ENCODE measurements at regions not wholly inside any gene's neighbourhood (a gene's known extent, or its start where the extent isn't known, plus 50 kb on each side); places are given as distances from the start of the nearest gene placed in this dataset.

- no peaks in the 10 kb centered on the region for H3K9me3 ChIP-seq (ENCODE audit: control insufficient read depth in 4 of 4, low read length in 3 of 4)
- 54% methylated on average over 3 of the region's 3 CpGs for WGBS
- no peak overlapping the region for H3K27ac ChIP-seq (ENCODE audit: low read depth in 1 of 2, low read length in 2 of 2)
Observed at GRCh38 chr10:1911771-1912170, 174.4 kb upstream of the ADARB2 start.

GRCh38 chr10:1903982-1904381, 166.7 kb upstream of the ADARB2 start:
- TF ChIP-seq SP1 (IDR thresholded peaks at IDR 0.05): no peak
- no peak overlapping the region for H3K9ac ChIP-seq (ENCODE audit: low read depth in 1 of 2, low read length in 2 of 2)
- no peaks in the 10 kb centered on the region for H3K9me3 ChIP-seq (ENCODE audit: control insufficient read depth in 4 of 4, low read length in 3 of 4)
- WGBS: 75% methylated on average over 4 of the region's 4 CpGs
- no peaks in the 10 kb centered on the region for H3K27me3 ChIP-seq (ENCODE audit: control insufficient read depth in 4 of 4, insufficient read depth in 4 of 4, low read length in 3 of 4)
- no peak overlapping the region for H3K27ac ChIP-seq (ENCODE audit: low read depth in 1 of 2, low read length in 2 of 2)
- no peak for DNase-seq (ENCODE audit: low spot score)
- no peaks in the 10 kb centered on the region for H3K36me3 ChIP-seq (ENCODE audit: control insufficient read depth in 4 of 4, insufficient read depth in 3 of 4, low read depth in 1 of 4, low read length in 3 of 4)
- no peak overlapping the region for H3K4me3 ChIP-seq (ENCODE audit: low read depth in 1 of 3, low read length in 3 of 3)
- H3K4me1 ChIP-seq (ENCODE audit: control insufficient read depth in 4 of 4, insufficient read depth in 4 of 4, low read length in 3 of 4): no peaks in the 10 kb centered on the region

More at GRCh38 chr10:1911771-1912170, 174.4 kb upstream of the ADARB2 start:
- TF ChIP-seq HNF4A (conservative IDR thresholded peaks at IDR 0.05) (no peak), HNF4G (IDR thresholded peaks at IDR 0.05) (no peak), ATF3 (IDR thresholded peaks at IDR 0.05) (no peak), JUND (IDR thresholded peaks at IDR 0.05) (no peak), SP1 (IDR thresholded peaks at IDR 0.05) (no peak), GABPA (IDR thresholded peaks at IDR 0.05 in 1 of 2, conservative IDR thresholded peaks at IDR 0.05 in 1 of 2) (no peak), EGR1 (IDR thresholded peaks at IDR 0.05; ENCODE audit: low read depth in 2 of 2) (no peak), MAX (IDR thresholded peaks at IDR 0.05) (no peak), YY1 (IDR thresholded peaks at IDR 0.05) (no peak), FOXA1 (IDR thresholded peaks at IDR 0.05) (no peak), TAF1 (conservative IDR thresholded peaks at IDR 0.05) (no peak), FOXA2 (IDR thresholded peaks at IDR 0.05) (no peak)
- TF ChIP-seq, protein P1, sequence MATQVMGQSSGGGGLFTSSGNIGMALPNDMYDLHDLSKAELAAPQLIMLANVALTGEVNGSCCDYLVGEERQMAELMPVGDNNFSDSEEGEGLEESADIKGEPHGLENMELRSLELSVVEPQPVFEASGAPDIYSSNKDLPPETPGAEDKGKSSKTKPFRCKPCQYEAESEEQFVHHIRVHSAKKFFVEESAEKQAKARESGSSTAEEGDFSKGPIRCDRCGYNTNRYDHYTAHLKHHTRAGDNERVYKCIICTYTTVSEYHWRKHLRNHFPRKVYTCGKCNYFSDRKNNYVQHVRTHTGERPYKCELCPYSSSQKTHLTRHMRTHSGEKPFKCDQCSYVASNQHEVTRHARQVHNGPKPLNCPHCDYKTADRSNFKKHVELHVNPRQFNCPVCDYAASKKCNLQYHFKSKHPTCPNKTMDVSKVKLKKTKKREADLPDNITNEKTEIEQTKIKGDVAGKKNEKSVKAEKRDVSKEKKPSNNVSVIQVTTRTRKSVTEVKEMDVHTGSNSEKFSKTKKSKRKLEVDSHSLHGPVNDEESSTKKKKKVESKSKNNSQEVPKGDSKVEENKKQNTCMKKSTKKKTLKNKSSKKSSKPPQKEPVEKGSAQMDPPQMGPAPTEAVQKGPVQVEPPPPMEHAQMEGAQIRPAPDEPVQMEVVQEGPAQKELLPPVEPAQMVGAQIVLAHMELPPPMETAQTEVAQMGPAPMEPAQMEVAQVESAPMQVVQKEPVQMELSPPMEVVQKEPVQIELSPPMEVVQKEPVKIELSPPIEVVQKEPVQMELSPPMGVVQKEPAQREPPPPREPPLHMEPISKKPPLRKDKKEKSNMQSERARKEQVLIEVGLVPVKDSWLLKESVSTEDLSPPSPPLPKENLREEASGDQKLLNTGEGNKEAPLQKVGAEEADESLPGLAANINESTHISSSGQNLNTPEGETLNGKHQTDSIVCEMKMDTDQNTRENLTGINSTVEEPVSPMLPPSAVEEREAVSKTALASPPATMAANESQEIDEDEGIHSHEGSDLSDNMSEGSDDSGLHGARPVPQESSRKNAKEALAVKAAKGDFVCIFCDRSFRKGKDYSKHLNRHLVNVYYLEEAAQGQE (IDR thresholded peaks at IDR 0.05): no peak
- TF ChIP-seq, protein P2, sequence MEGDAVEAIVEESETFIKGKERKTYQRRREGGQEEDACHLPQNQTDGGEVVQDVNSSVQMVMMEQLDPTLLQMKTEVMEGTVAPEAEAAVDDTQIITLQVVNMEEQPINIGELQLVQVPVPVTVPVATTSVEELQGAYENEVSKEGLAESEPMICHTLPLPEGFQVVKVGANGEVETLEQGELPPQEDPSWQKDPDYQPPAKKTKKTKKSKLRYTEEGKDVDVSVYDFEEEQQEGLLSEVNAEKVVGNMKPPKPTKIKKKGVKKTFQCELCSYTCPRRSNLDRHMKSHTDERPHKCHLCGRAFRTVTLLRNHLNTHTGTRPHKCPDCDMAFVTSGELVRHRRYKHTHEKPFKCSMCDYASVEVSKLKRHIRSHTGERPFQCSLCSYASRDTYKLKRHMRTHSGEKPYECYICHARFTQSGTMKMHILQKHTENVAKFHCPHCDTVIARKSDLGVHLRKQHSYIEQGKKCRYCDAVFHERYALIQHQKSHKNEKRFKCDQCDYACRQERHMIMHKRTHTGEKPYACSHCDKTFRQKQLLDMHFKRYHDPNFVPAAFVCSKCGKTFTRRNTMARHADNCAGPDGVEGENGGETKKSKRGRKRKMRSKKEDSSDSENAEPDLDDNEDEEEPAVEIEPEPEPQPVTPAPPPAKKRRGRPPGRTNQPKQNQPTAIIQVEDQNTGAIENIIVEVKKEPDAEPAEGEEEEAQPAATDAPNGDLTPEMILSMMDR (IDR thresholded peaks at IDR 0.05; ENCODE audit: low read depth, low read length, missing input control): no peak
- TF ChIP-seq, protein P3, sequence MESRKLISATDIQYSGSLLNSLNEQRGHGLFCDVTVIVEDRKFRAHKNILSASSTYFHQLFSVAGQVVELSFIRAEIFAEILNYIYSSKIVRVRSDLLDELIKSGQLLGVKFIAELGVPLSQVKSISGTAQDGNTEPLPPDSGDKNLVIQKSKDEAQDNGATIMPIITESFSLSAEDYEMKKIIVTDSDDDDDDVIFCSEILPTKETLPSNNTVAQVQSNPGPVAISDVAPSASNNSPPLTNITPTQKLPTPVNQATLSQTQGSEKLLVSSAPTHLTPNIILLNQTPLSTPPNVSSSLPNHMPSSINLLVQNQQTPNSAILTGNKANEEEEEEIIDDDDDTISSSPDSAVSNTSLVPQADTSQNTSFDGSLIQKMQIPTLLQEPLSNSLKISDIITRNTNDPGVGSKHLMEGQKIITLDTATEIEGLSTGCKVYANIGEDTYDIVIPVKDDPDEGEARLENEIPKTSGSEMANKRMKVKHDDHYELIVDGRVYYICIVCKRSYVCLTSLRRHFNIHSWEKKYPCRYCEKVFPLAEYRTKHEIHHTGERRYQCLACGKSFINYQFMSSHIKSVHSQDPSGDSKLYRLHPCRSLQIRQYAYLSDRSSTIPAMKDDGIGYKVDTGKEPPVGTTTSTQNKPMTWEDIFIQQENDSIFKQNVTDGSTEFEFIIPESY (IDR thresholded peaks at IDR 0.05): no peak
- Histone ChIP-seq H3K27me3 (ENCODE audit: control insufficient read depth in 4 of 4, insufficient read depth in 4 of 4, low read length in 3 of 4) (no peaks in the 10 kb centered on the region), H3K9ac (ENCODE audit: low read depth in 1 of 2, low read length in 2 of 2) (no peak overlapping the region), H3K4me3 (ENCODE audit: low read depth in 1 of 3, low read length in 3 of 3) (no peak overlapping the region), H3K36me3 (ENCODE audit: control insufficient read depth in 4 of 4, insufficient read depth in 3 of 4, low read depth in 1 of 4, low read length in 3 of 4) (no peaks in the 10 kb centered on the region), H3K4me1 (ENCODE audit: control insufficient read depth in 4 of 4, insufficient read depth in 4 of 4, low read length in 3 of 4) (no peaks in the 10 kb centered on the region)
- DNase-seq (ENCODE audit: low spot score): no peak
